Body of pancreas (tissue), 4 donors: ENCODE measurements at regions not wholly inside any gene's neighbourhood (a gene's known extent, or its start where the extent isn't known, plus 50 kb on each side); places are given as distances from the start of the nearest gene placed in this dataset.

Experiments
- POLR2A ChIP-seq, 3 donors: fragments of 450-650 bp; IDR thresholded peaks; one replicate each; pipeline ENCODE4 v1.6.1; 2016; ENCODE audit warnings: antibody characterized with exemption in 3 of 3, mild to moderate bottlenecking in 2 of 3
- TF ChIP-seq, protein P1 (sequence below), 7 experiments: fragments of 450-650 bp in 4 of 7; fragments of 200-600 bp in 3 of 7; sonication (generic) in 3 of 7; IDR thresholded peaks; one replicate each; pipeline ENCODE4 v1.5.1; 2016 to 2019; ENCODE audit warnings: antibody characterized with exemption in 7 of 7

DNA sequence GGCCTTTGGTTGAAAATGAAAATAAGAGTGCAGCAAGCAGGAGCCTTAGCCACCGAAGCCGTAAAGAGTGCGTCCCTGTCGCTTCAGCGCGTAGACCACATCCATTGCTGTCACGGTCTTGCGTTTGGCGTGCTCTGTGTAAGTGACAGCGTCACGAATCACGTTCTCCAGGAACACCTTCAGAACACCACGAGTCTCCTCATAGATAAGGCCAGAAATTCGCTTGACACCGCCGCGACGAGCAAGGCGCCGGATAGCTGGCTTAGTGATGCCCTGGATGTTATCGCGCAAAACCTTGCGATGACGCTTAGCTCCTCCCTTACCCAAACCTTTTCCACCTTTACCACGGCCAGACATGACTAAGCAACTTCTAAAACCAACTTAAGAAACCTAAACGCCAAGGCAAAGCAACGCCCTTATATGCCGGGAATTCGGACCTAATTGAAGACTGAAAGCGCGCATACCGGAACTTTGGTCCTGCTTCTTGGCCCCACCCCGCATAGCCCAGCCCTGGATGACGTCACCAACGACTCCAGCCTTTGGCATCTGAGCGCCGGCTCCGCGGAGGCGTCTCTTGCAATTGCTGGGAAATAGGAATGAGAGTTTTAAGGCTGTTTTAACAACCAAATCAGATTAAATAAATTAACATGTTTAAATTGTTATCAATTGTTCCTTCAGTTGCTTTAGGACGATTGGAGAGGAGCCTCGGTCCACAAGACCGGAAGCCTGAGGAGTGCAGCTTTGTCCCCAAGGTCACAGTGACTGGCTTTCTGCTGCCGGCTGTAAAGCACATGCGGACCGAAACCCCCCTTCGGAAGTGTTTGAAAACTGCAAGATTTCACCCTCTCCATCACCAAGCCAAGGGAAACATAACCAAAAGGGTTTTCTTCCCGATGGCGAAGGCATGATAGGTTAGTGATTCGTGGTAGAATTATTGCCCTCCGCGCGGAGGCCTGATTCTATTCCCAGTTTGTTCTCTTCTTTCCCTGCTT lies 79.6 kb upstream of the BTN3A2 start:
- TF ChIP-seq, protein P1, sequence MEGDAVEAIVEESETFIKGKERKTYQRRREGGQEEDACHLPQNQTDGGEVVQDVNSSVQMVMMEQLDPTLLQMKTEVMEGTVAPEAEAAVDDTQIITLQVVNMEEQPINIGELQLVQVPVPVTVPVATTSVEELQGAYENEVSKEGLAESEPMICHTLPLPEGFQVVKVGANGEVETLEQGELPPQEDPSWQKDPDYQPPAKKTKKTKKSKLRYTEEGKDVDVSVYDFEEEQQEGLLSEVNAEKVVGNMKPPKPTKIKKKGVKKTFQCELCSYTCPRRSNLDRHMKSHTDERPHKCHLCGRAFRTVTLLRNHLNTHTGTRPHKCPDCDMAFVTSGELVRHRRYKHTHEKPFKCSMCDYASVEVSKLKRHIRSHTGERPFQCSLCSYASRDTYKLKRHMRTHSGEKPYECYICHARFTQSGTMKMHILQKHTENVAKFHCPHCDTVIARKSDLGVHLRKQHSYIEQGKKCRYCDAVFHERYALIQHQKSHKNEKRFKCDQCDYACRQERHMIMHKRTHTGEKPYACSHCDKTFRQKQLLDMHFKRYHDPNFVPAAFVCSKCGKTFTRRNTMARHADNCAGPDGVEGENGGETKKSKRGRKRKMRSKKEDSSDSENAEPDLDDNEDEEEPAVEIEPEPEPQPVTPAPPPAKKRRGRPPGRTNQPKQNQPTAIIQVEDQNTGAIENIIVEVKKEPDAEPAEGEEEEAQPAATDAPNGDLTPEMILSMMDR (IDR thresholded peaks at IDR 0.05) = no peak
- peak; percentile 18 to 92 (median 90) for TF ChIP-seq POLR2A (IDR thresholded peaks at IDR 0.05)
